ENCODE measurements at regions not wholly inside any gene's neighbourhood (a gene's known extent, or its start where the extent isn't known, plus 50 kb on each side); places are given as distances from the start of the nearest gene placed in this dataset.
"Not testable (repeated sequence)": the region's sequence is repeated elsewhere in the genome, so short reads cannot be mapped to it uniquely, and the experiment has no call there.

DNA sequence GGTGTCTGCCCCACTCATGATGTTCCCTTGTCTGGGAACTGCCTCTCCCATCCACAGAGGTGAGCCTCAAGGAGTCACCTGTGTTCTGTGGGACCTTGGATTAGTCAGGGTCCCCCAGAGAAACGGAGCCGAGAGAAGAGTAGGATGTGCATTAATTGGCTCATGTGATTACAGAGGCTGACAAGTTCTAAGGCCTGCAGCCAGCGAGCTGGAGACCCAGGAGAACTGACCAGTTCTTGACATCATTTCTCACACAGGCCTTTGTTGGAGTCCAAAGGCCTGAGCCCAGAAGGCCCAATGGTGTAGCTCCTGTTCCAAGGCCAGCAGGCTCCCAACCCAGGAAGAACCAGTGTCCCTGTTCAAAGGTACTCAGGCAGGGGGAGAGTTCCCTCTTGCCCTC is 186.6 kb downstream of the BCL2L11 start:
- not testable (repeated sequence) for H3K36me3 ChIP-seq (ENCODE audit: control insufficient read depth in 4 of 4, insufficient read depth in 4 of 4, low read length in 4 of 4); H3K27me3 ChIP-seq (ENCODE audit: control insufficient read depth in 3 of 3, insufficient read depth in 3 of 3, low read length in 2 of 3); H3K4me1 ChIP-seq (ENCODE audit: control insufficient read depth in 5 of 5, insufficient read depth in 5 of 5, low read length in 5 of 5); H3K4me3 ChIP-seq; H3K9me3 ChIP-seq (ENCODE audit: control insufficient read depth in 4 of 4, insufficient read depth in 3 of 4, low read length in 3 of 4); DNase-seq; ATAC-seq (ENCODE audit: insufficient read depth, low FRiP score); H3K27ac ChIP-seq (ENCODE audit: low read depth in 1 of 2, low read length in 1 of 2); H3K9ac ChIP-seq (ENCODE audit: insufficient read depth in 1 of 2, low read length in 2 of 2)
- WGBS, 2 donors, result 97 to 100% methylated on average over 3 of the region's 3 CpGs

DNA sequence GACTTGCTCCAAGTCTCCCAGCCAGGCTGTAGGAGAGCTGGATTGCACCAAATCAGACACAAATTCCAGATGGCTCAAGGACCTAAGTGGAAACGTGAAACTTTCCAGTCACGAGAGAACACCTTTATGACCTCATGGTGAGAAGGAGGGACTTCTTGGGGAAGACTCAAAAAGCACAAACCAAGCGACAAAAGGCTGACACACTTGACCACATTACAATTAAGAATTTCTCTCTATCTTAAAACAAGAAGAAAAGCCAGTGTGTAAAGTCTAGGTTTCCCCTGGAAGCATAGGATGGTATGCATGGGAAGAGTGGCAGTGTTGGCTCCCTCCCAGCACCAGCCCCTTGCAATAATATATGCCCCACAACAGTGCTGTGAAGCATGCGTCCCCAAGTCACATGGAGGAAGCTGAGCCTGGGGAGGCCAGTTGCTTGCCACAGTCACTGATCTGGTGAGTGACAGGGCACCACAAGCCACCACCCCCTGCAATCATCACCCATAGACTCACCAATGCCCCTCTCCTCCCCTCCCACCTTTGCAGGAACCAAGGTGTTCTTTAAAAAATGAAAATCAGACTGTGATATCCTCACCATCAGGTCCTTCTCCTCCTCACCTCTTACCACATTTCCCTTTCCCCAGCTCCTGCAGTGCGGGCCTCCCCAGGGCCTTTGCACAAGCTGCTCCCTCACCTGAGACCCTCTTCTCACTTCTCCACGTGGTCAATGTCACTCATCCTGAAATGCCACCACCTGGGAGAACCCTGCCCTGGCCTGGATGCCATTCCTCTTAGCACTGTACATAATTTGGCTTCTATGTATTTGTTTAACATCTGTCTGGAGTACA is 188.7 kb downstream of the BCL2L11 start:
- H3K4me3 ChIP-seq; ATAC-seq (ENCODE audit: insufficient read depth, low FRiP score); H3K27ac ChIP-seq (ENCODE audit: low read depth in 1 of 2, low read length in 1 of 2); H3K9ac ChIP-seq (ENCODE audit: insufficient read depth in 1 of 2, low read length in 2 of 2); DNase-seq; H3K36me3 ChIP-seq (ENCODE audit: control insufficient read depth in 4 of 4, insufficient read depth in 4 of 4, low read length in 4 of 4); H3K9me3 ChIP-seq (ENCODE audit: control insufficient read depth in 4 of 4, insufficient read depth in 3 of 4, low read length in 3 of 4); H3K27me3 ChIP-seq (ENCODE audit: control insufficient read depth in 3 of 3, insufficient read depth in 3 of 3, low read length in 2 of 3): not testable (repeated sequence)
- peaks cover 0 to 11% (median 2%) of the 10 kb centered on the region in 5 donors for H3K4me1 ChIP-seq (ENCODE audit: control insufficient read depth in 5 of 5, insufficient read depth in 5 of 5, low read length in 5 of 5)
- WGBS, 2 donors, result 74 to 81% methylated on average over 5 of the region's 6 CpGs

DNA sequence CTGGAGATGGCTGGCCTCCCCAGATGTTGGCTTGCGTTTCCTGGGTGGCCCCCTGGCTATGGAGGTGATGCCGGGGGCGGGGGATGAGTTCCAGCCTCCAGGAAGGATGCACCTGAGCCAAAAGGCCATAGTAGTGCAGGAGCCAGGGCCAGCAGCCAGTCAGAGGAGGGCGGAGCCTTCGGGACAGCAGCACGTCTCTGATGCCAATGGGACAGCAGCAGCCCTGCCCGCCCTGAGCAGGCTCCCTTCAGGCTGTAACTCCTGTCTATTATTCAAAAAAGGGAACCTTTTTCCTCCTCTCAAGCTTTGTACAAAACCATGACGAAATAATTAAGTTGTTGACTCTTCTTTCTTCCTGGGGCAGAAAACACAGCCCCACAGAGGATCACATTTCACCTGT is 189.7 kb downstream of the BCL2L11 start:
- not testable (repeated sequence) for H3K36me3 ChIP-seq (ENCODE audit: control insufficient read depth in 4 of 4, insufficient read depth in 4 of 4, low read length in 4 of 4); H3K4me3 ChIP-seq; H3K9ac ChIP-seq (ENCODE audit: insufficient read depth in 1 of 2, low read length in 2 of 2); ATAC-seq (ENCODE audit: insufficient read depth, low FRiP score); DNase-seq; H3K9me3 ChIP-seq (ENCODE audit: control insufficient read depth in 4 of 4, insufficient read depth in 3 of 4, low read length in 3 of 4); H3K27ac ChIP-seq (ENCODE audit: low read depth in 1 of 2, low read length in 1 of 2); H3K27me3 ChIP-seq (ENCODE audit: control insufficient read depth in 3 of 3, insufficient read depth in 3 of 3, low read length in 2 of 3)
- H3K4me1 ChIP-seq (ENCODE audit: control insufficient read depth in 5 of 5, insufficient read depth in 5 of 5, low read length in 5 of 5), result peaks cover 0 to 11% (median 2%) of the 10 kb centered on the region in 5 donors
- WGBS, 2 donors, result 55 to 78% methylated on average over 3 to 5 of the region's 8 CpGs

DNA sequence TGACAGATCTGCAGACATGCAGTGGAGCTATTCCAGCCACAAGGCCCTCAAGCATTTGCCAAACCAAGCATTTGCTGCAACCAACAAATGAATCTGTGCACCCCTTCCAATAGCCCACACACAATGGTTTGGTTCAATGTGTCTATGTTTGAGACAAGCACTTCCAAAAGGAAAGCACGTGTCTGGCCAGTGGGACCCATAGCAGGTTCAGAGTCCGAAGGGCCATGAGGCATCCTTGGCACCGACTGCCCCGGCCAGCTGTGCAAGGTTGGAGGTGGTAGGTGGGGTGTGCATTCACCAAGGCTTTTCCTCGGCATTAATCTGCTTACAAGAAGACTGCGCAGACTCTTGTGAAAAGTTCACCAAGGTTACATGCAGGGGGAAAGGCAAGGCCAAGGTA is 190.9 kb downstream of the BCL2L11 start:
- H3K27ac ChIP-seq (ENCODE audit: low read depth in 1 of 2, low read length in 1 of 2); H3K9ac ChIP-seq (ENCODE audit: insufficient read depth in 1 of 2, low read length in 2 of 2); H3K27me3 ChIP-seq (ENCODE audit: control insufficient read depth in 3 of 3, insufficient read depth in 3 of 3, low read length in 2 of 3); H3K9me3 ChIP-seq (ENCODE audit: control insufficient read depth in 4 of 4, insufficient read depth in 3 of 4, low read length in 3 of 4); ATAC-seq (ENCODE audit: insufficient read depth, low FRiP score); DNase-seq; H3K36me3 ChIP-seq (ENCODE audit: control insufficient read depth in 4 of 4, insufficient read depth in 4 of 4, low read length in 4 of 4); H3K4me3 ChIP-seq: not testable (repeated sequence)
- WGBS, 2 donors, result 95 to 100% methylated on average over 2 of the region's 6 CpGs
- peaks cover 0 to 11% (median 2%) of the 10 kb centered on the region in 5 donors for H3K4me1 ChIP-seq (ENCODE audit: control insufficient read depth in 5 of 5, insufficient read depth in 5 of 5, low read length in 5 of 5)

DNA sequence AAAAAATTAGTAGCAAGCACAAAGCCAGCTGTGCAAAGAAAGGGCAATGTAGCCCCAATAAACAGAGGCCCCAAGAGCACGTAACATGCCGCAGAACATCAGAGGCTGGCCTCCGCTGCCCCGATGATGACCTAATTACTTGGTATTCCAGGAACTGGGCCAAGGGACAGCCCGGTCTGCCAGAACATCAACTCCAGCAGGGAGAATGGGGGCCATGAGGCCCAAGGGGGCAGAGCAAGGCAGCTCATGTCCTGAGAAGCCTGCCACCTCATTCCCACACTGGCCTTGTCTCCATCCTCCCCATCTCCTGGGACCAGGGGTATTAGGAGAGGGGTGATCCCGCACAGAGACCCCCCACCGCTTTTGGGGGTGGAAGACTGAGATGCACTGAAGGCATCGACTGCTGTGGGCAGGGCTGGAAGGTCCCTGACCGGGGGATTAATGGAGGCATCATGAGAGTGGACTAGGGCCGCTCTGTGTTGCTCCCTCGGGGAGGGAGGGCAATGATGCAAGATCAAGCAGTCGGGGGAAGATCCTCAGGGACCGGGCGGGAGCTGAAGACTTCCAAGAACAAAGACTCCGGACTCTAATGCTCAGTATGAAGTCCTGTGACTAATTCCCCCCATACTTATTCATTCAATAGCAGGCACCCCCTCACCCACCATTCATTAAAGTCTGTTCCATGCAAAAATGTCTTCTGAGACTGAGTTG is 192.3 kb downstream of the BCL2L11 start:
- H3K27ac ChIP-seq (ENCODE audit: low read depth in 1 of 2, low read length in 1 of 2); H3K27me3 ChIP-seq (ENCODE audit: control insufficient read depth in 3 of 3, insufficient read depth in 3 of 3, low read length in 2 of 3); H3K9me3 ChIP-seq (ENCODE audit: control insufficient read depth in 4 of 4, insufficient read depth in 3 of 4, low read length in 3 of 4); ATAC-seq (ENCODE audit: insufficient read depth, low FRiP score); H3K9ac ChIP-seq (ENCODE audit: insufficient read depth in 1 of 2, low read length in 2 of 2); H3K4me3 ChIP-seq; H3K36me3 ChIP-seq (ENCODE audit: control insufficient read depth in 4 of 4, insufficient read depth in 4 of 4, low read length in 4 of 4): not testable (repeated sequence)
- peak; percentile 82 to 90 (median 86) for DNase-seq
- peaks cover 0 to 11% (median 2%) of the 10 kb centered on the region in 5 donors for H3K4me1 ChIP-seq (ENCODE audit: control insufficient read depth in 5 of 5, insufficient read depth in 5 of 5, low read length in 5 of 5)
- WGBS, 2 donors, result 76 to 79% methylated on average over 9 to 13 of the region's 15 CpGs

DNA sequence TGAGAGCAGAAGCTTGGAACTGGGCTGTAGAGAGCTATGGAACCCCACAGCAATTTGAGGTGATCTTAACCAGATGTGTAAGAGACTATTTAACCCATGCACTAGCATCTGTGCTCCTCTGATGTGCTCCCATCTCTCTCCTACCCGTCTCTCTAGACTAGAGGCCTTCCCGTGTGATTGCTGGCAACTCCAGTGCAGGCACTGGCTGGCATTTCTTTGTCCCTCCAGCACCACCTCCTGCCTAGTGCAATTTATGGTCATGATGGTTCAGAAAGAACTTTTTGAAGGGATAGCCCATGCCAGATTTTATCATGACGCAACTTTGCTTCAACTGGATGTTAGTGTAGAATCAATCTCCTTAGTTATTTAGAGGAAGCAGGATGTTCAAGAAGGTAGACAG is 193.0 kb downstream of the BCL2L11 start:
- not testable (repeated sequence) for H3K27me3 ChIP-seq (ENCODE audit: control insufficient read depth in 3 of 3, insufficient read depth in 3 of 3, low read length in 2 of 3); H3K9me3 ChIP-seq (ENCODE audit: control insufficient read depth in 4 of 4, insufficient read depth in 3 of 4, low read length in 3 of 4); H3K27ac ChIP-seq (ENCODE audit: low read depth in 1 of 2, low read length in 1 of 2); H3K36me3 ChIP-seq (ENCODE audit: control insufficient read depth in 4 of 4, insufficient read depth in 4 of 4, low read length in 4 of 4); ATAC-seq (ENCODE audit: insufficient read depth, low FRiP score); H3K4me3 ChIP-seq; H3K9ac ChIP-seq (ENCODE audit: insufficient read depth in 1 of 2, low read length in 2 of 2)
- whole genome bisulfite sequencing, 2 donors, result 43 to 88% methylated on average over 2 of the region's 3 CpGs
- peak in 1 of 3 donors; percentile 1 for DNase-seq
- peaks cover 0 to 11% (median 2%) of the 10 kb centered on the region in 5 donors for H3K4me1 ChIP-seq (ENCODE audit: control insufficient read depth in 5 of 5, insufficient read depth in 5 of 5, low read length in 5 of 5)

DNA sequence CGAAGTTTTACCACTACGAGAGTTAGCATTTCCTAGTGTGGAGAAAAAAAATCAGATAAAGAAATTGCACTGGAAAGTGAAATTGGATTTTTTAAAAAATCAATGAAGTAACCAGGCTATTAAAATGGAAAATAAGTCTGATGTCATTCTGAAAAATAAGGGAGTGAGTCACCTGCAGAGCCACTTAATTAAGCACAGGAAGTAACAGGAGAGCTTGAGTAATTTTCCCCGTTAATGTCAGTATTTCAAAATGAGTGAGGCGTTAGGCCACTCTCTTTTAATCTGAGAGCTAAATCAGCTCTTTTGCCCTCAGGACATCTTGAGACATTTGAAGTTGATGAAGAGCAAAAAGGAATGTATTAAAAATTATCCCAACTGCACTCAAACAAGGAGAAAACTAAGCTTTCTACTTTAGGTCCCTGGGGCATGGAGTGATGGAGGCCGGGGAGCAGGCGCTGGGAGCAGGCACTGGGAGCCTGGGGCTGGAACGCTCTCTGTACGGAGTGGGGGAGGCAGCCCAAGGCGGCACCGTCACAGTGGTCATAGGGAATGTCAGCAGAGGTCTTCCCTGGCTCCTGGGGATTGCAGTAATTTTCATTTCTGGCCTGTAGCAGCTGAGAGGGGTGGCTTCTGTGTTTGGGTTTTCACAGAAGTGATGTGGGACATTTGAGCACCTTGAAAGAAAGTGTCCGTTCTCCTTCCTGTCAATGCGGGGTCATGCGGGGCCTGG is 194.6 kb downstream of the BCL2L11 start:
- not testable (repeated sequence) for ATAC-seq (ENCODE audit: insufficient read depth, low FRiP score); H3K9ac ChIP-seq (ENCODE audit: insufficient read depth in 1 of 2, low read length in 2 of 2); H3K36me3 ChIP-seq (ENCODE audit: control insufficient read depth in 4 of 4, insufficient read depth in 4 of 4, low read length in 4 of 4); H3K27me3 ChIP-seq (ENCODE audit: control insufficient read depth in 3 of 3, insufficient read depth in 3 of 3, low read length in 2 of 3); H3K4me3 ChIP-seq; H3K9me3 ChIP-seq (ENCODE audit: control insufficient read depth in 4 of 4, insufficient read depth in 3 of 4, low read length in 3 of 4); H3K27ac ChIP-seq (ENCODE audit: low read depth in 1 of 2, low read length in 1 of 2)
- DNase-seq, result peak in 1 of 3 donors; percentile 12
- 84 to 87% methylated on average over 9 to 11 of the region's 13 CpGs for WGBS, 2 donors
- H3K4me1 ChIP-seq (ENCODE audit: control insufficient read depth in 5 of 5, insufficient read depth in 5 of 5, low read length in 5 of 5), result peaks cover 0 to 11% (median 2%) of the 10 kb centered on the region in 5 donors

All from lung (tissue), 9 donors.